ENCODE measurements at regions not wholly inside any gene's neighbourhood (a gene's known extent, or its start where the extent isn't known, plus 50 kb on each side); places are given as distances from the start of the nearest gene placed in this dataset.

DNA sequence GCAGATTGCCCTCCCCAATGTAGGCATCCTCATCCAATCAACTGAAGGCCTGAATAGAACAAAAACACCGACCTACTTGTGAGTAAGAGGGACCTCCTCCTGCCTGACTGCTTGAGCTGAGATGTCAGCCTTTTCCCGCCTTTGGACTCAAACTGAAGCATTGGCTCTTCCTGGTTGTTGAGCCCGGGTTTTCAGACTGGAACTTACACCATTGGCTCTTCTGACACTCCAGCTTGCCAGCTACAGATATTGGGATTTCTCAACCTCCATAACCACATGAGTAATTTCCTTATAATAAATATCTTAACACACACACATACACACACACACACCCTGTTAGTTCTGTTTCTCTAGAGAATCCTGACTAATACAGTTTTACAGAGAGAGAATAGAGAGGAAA lies 173.4 kb upstream of the NTF3 start:
- no peaks in the 10 kb centered on the region for H3K79me2 ChIP-seq (ENCODE audit: insufficient read depth)
- no peak overlapping the region for H3K9ac ChIP-seq
- WGBS (ENCODE audit: low lambda C conversion rate) = 74% methylated on average over 3 of the region's 3 CpGs
- H3K4me2 ChIP-seq = no peak overlapping the region
- POLR2A ChIA-PET = no interaction called here
- H2AFZ ChIP-seq (ENCODE audit: low read depth) = no peak overlapping the region
- H3K27me3 ChIP-seq (ENCODE audit: insufficient read depth) = no peaks in the 10 kb centered on the region
- no peaks in the 10 kb centered on the region for H3F3A ChIP-seq (replicated peaks; ENCODE audit: insufficient read depth)
- H3K4me1 ChIP-seq (ENCODE audit: control insufficient read depth in 1 of 2, insufficient read depth in 2 of 2, low read depth in 1 of 2, low read length in 1 of 2) = no peaks in the 10 kb centered on the region; a peak in 1 of 4 replicates
- TF ChIP-seq CHD2 (IDR thresholded peaks at IDR 0.05; ENCODE audit: low read length, partially characterized antibody) (no peak), ELF1 (IDR thresholded peaks at IDR 0.05) (no peak), FOXJ3 (CRISPR knock-in tag; IDR thresholded peaks at IDR 0.05) (no peak), SIN3A (IDR thresholded peaks at IDR 0.05; ENCODE audit: borderline replicate concordance, low read depth, low read length) (no peak), REST (IDR thresholded peaks at IDR 0.05; ENCODE audit: low read depth, low read length) (no peak), RXRA (IDR thresholded peaks at IDR 0.05; ENCODE audit: borderline replicate concordance, low read depth) (no peak), USF2 (IDR thresholded peaks at IDR 0.05; ENCODE audit: borderline replicate concordance, low read depth, low read length) (no peak), JUND (IDR thresholded peaks at IDR 0.05) (no peak)
- H3K9me2 ChIP-seq = no peaks in the 10 kb centered on the region
- no peaks in the 10 kb centered on the region for H3K9me3 ChIP-seq
- no peak for DNase-seq
- no peak overlapping the region for H3K27ac ChIP-seq (ENCODE audit: low read depth in 2 of 2, low read length in 1 of 2)
- CTCF ChIA-PET = no interaction called here
- H3K36me3 ChIP-seq (replicated peaks in 1 of 2; ENCODE audit: control insufficient read depth in 1 of 2, insufficient read depth in 2 of 2, low read length in 1 of 2) = no peaks in the 10 kb centered on the region
- no peaks in the 10 kb centered on the region for H4K20me1 ChIP-seq (ENCODE audit: insufficient read depth)
- no peak overlapping the region for H3K4me3 ChIP-seq (ENCODE audit: low read depth in 2 of 2, low read length in 1 of 2)

DNA sequence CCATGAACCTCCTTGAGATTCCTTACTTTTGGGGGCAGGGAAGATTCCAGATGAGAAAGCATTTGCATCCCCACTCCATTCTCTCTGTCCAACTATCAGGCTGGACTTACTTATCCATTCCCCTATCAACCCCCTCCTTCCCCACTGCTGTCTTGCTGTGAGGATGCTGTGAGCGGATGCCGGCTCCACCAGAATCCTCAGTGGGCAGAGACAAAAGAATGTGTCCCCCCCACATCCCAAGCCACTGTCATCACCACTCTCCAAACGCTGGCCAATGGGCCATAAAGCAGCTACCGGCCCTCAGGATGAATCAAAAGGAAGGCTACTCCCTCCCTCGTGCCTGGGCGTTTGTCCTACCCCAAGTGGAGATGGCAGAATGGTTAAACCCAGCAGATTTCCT lies 173.0 kb upstream of the NTF3 start:
- Histone ChIP-seq H4K20me1 (ENCODE audit: insufficient read depth) (no peaks in the 10 kb centered on the region), H3K9me3 (no peaks in the 10 kb centered on the region), H3K4me1 (ENCODE audit: control insufficient read depth in 1 of 2, insufficient read depth in 2 of 2, low read depth in 1 of 2, low read length in 1 of 2) (no peaks in the 10 kb centered on the region; a peak in 1 of 4 replicates), H3K9me2 (no peaks in the 10 kb centered on the region), H2AFZ (ENCODE audit: low read depth) (no peak overlapping the region), H3F3A (replicated peaks; ENCODE audit: insufficient read depth) (no peaks in the 10 kb centered on the region), H3K36me3 (replicated peaks in 1 of 2; ENCODE audit: control insufficient read depth in 1 of 2, insufficient read depth in 2 of 2, low read length in 1 of 2) (no peaks in the 10 kb centered on the region), H3K4me3 (ENCODE audit: low read depth in 2 of 2, low read length in 1 of 2) (no peak overlapping the region), H3K79me2 (ENCODE audit: insufficient read depth) (no peaks in the 10 kb centered on the region), H3K27me3 (ENCODE audit: insufficient read depth) (no peaks in the 10 kb centered on the region), H3K4me2 (no peak overlapping the region), H3K27ac (ENCODE audit: low read depth in 2 of 2, low read length in 1 of 2) (no peak overlapping the region), H3K9ac (no peak overlapping the region)
- TF ChIP-seq EZH2phosphoT487 (IDR thresholded peaks at IDR 0.05; ENCODE audit: borderline replicate concordance, low read depth) (no peak), SIN3A (IDR thresholded peaks at IDR 0.05; ENCODE audit: borderline replicate concordance, low read depth, low read length) (no peak), NFIC (IDR thresholded peaks at IDR 0.05; ENCODE audit: borderline replicate concordance) (no peak), FOXM1 (IDR thresholded peaks at IDR 0.05; ENCODE audit: low read depth) (no peak), RXRA (IDR thresholded peaks at IDR 0.05; ENCODE audit: borderline replicate concordance, low read depth) (no peak)
- POLR2A ChIA-PET = no interaction called here
- CTCF ChIA-PET = no interaction called here
- DNase-seq = no peak
- WGBS (ENCODE audit: low lambda C conversion rate) = 76% methylated on average over 4 of the region's 6 CpGs
